ENCODE measurements at regions not wholly inside any gene's neighbourhood (a gene's known extent, or its start where the extent isn't known, plus 50 kb on each side); places are given as distances from the start of the nearest gene placed in this dataset.

DNA sequence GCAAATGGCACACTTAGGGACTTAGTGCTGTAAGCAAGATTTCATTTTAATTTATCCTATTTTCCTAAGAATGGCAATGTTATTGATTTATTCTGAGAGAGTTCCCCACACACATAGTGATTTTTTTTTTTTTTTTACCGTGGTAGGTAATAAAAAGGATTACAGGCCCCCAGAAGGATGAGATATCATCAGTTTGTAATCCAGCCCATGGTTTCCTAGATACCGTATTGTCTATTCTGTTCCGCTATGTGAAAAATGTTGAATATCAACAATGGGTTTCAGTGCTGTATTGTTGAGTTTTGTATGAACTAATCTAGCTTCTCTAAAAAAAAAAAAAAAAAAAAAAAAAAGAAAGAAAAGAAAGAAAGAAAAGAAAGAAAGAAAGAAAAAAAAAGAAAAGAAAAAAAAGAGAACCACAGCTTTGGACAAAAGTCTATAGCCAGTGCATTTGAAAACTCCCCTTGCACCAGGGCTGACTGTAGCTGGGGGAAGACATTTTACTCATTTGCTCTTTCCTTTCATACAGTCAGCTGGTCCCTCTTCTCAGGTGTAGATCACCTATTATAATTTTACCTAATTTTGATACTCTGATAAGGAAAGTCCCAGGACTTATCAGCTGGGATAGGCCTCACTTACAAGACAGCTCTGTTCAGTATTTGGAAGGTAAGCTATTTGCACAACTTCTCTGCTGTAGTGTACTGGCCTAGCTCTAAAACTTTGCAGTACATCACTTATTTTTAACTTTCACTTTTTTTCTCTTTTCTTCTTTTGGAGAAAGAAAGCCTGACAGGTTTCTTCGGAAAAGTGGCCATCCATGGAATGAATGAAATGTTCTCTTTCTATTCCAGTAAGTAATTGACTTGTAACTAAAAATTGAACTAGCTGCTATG is 101.4 kb upstream of the SOX2 start:
- Histone ChIP-seq H3K9me2 (ENCODE audit: insufficient read depth, low read length) (no peaks in the 10 kb centered on the region), H3F3A (ENCODE audit: insufficient read depth, low read length, poor library complexity, severe bottlenecking) (no peaks in the 10 kb centered on the region), H3K27me3 (ENCODE audit: insufficient read depth, low read depth, low read length) (no peaks in the 10 kb centered on the region), H2AFZ (ENCODE audit: low read depth, low read length) (no peak overlapping the region), H3K36me3 (ENCODE audit: insufficient read depth, low read length) (no peaks in the 10 kb centered on the region), H3K4me3 (ENCODE audit: low read length) (no peak overlapping the region), H3K9me3 (ENCODE audit: low read length) (no peaks in the 10 kb centered on the region), H3K9ac (ENCODE audit: low read length) (no peak overlapping the region), H3K4me2 (ENCODE audit: low read length) (no peak overlapping the region), H4K20me1 (ENCODE audit: insufficient read depth) (no peaks in the 10 kb centered on the region), H3K27ac (ENCODE audit: low read length) (no peak overlapping the region), H3K79me2 (replicated peaks; ENCODE audit: insufficient read depth, low read length) (peaks cover 23% of the 10 kb centered on the region)
- TF ChIP-seq RAD21 (conservative IDR thresholded peaks at IDR 0.05) (no peak), REST (IDR thresholded peaks at IDR 0.05; ENCODE audit: borderline replicate concordance) (no peak), SMC3 (conservative IDR thresholded peaks at IDR 0.05; ENCODE audit: poor library complexity) (no peak), TAF1 (IDR thresholded peaks at IDR 0.05; ENCODE audit: low read depth) (no peak)

DNA sequence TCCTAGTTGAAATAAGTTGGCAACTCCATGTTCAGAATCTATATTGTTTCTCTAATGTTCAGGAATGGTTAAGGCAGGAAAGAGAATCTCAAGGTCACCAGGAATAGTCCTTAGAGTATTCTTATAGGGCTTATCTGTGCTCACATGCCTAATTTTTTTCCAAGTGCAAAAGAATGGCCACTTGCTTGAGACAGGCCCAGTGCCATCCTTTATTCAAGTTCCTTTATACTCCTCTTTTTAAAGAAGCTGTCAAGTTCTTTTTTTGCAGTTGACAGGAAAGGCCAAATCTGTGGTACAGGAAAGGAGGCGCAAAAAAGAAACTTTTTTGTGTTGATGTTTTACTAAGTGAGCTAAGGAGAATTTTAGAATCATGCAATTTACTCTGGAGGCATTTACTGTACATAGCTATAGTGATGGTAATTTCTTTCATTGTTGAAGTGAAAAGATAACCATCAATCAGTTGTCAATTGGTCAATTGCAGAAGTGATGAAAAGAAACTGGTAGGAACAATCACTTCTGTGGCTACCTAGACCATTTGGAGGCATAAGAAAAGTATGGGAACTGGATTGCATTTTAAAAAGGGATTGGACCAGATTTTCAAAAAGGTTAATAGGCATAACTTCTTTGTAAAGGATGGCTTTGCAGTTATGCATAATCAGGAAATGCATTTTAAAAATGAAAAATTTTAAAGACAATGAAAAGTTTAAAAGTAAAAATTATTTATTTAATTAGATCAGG is 102.5 kb upstream of the SOX2 start:
- Histone ChIP-seq H3K36me3 (ENCODE audit: insufficient read depth, low read length) (no peaks in the 10 kb centered on the region), H3K27me3 (ENCODE audit: insufficient read depth, low read depth, low read length) (no peaks in the 10 kb centered on the region), H3K9ac (ENCODE audit: low read length) (no peak overlapping the region), H3K4me3 (ENCODE audit: low read length) (no peak overlapping the region), H3F3A (ENCODE audit: insufficient read depth, low read length, poor library complexity, severe bottlenecking) (no peaks in the 10 kb centered on the region), H2AFZ (ENCODE audit: low read depth, low read length) (no peak overlapping the region), H3K4me2 (ENCODE audit: low read length) (no peak overlapping the region), H3K9me3 (ENCODE audit: low read length) (no peaks in the 10 kb centered on the region), H4K20me1 (ENCODE audit: insufficient read depth) (no peaks in the 10 kb centered on the region), H3K27ac (ENCODE audit: low read length) (no peak overlapping the region), H3K79me2 (replicated peaks; ENCODE audit: insufficient read depth, low read length) (peaks cover 23% of the 10 kb centered on the region), H3K9me2 (ENCODE audit: insufficient read depth, low read length) (no peaks in the 10 kb centered on the region)
- TF ChIP-seq SMC3 (conservative IDR thresholded peaks at IDR 0.05; ENCODE audit: poor library complexity), result no peak
- TF ChIP-seq EZH2 (IDR thresholded peaks at IDR 0.05; ENCODE audit: borderline replicate concordance, insufficient read depth, low read length, poor library complexity, severe bottlenecking), result no peak
- no peak for TF ChIP-seq EP300 (conservative IDR thresholded peaks at IDR 0.05; ENCODE audit: poor library complexity, severe bottlenecking)
- no peak for TF ChIP-seq MXI1 (conservative IDR thresholded peaks at IDR 0.05; ENCODE audit: poor library complexity, severe bottlenecking)
- TF ChIP-seq RAD21 (conservative IDR thresholded peaks at IDR 0.05), result no peak
- no peak for TF ChIP-seq POLR2AphosphoS5 (IDR thresholded peaks at IDR 0.05)
- no peak for TF ChIP-seq REST (IDR thresholded peaks at IDR 0.05; ENCODE audit: borderline replicate concordance)
- TF ChIP-seq, protein P1, sequence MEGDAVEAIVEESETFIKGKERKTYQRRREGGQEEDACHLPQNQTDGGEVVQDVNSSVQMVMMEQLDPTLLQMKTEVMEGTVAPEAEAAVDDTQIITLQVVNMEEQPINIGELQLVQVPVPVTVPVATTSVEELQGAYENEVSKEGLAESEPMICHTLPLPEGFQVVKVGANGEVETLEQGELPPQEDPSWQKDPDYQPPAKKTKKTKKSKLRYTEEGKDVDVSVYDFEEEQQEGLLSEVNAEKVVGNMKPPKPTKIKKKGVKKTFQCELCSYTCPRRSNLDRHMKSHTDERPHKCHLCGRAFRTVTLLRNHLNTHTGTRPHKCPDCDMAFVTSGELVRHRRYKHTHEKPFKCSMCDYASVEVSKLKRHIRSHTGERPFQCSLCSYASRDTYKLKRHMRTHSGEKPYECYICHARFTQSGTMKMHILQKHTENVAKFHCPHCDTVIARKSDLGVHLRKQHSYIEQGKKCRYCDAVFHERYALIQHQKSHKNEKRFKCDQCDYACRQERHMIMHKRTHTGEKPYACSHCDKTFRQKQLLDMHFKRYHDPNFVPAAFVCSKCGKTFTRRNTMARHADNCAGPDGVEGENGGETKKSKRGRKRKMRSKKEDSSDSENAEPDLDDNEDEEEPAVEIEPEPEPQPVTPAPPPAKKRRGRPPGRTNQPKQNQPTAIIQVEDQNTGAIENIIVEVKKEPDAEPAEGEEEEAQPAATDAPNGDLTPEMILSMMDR (IDR thresholded peaks at IDR 0.05; ENCODE audit: poor library complexity, severe bottlenecking), result no peak
- TF ChIP-seq TAF1 (IDR thresholded peaks at IDR 0.05; ENCODE audit: low read depth), result no peak

Data from neural cell (in vitro differentiated cells).